Stimulated activated CD4-positive, alpha-beta T cell treated with anti-CD3 and anti-CD28 coated beads, Interleukin-2, amount 100 ng/mL, for 4 hours (primary cell): ENCODE measurements at regions not wholly inside any gene's neighbourhood (a gene's known extent, or its start where the extent isn't known, plus 50 kb on each side); places are given as distances from the start of the nearest gene placed in this dataset.
"Not testable (repeated sequence)": the region's sequence is repeated elsewhere in the genome, so short reads cannot be mapped to it uniquely, and the experiment has no call there.

Experiments used
- DNase-seq: peaks from one replicate; pipeline ENCODE4 v3.0.0-alpha.2; 2020; ENCODE audit warnings: low read depth

GRCh38 chr6:163718537-163718936 lies 304.0 kb downstream of the QKI start:
- no peak for DNase-seq

GRCh38 chr6:163717106-163717764 lies 302.7 kb downstream of the QKI start:
- DNase-seq = no peak

- DNase-seq = no peak
Observed at GRCh38 chr6:163716690-163717089, 302.2 kb downstream of the QKI start.

GRCh38 chr6:163715846-163716245 lies 301.3 kb downstream of the QKI start:
- no peak for DNase-seq

GRCh38 chr6:163714179-163714578 lies 299.7 kb downstream of the QKI start:
- DNase-seq = no peak

- DNase-seq = no peak
Observed at GRCh38 chr6:163712981-163713380, 298.5 kb downstream of the QKI start.

- no peak for DNase-seq
Observed at GRCh38 chr6:163712566-163712961, 298.0 kb downstream of the QKI start.

- no peak for DNase-seq
Observed at GRCh38 chr6:163711615-163712565, 297.4 kb downstream of the QKI start.

GRCh38 chr6:163710532-163711470 lies 296.3 kb downstream of the QKI start:
- no peak for DNase-seq

GRCh38 chr6:163709693-163710092 lies 295.2 kb downstream of the QKI start:
- DNase-seq = no peak

GRCh38 chr6:163709255-163709654 lies 294.7 kb downstream of the QKI start:
- no peak for DNase-seq

- DNase-seq = no peak
Observed at GRCh38 chr6:163708466-163708865, 293.9 kb downstream of the QKI start.

- no peak for DNase-seq
Observed at GRCh38 chr6:163707387-163708355, 293.2 kb downstream of the QKI start.

GRCh38 chr6:163706500-163707087 lies 292.1 kb downstream of the QKI start:
- DNase-seq = no peak

- DNase-seq = no peak
Observed at GRCh38 chr6:163705923-163706322, 291.4 kb downstream of the QKI start.

GRCh38 chr6:163702736-163703135 lies 288.2 kb downstream of the QKI start:
- no peak for DNase-seq

GRCh38 chr6:163701762-163702161 lies 287.2 kb downstream of the QKI start:
- no peak for DNase-seq

- DNase-seq = no peak
Observed at GRCh38 chr6:163698086-163698485, 283.6 kb downstream of the QKI start.

GRCh38 chr6:163696311-163696710 lies 281.8 kb downstream of the QKI start:
- DNase-seq = not testable (repeated sequence)

- no peak for DNase-seq
Observed at GRCh38 chr6:163695414-163695864, 280.9 kb downstream of the QKI start.
